Peyer's patch (tissue), 4 donors: ENCODE measurements at regions not wholly inside any gene's neighbourhood (a gene's known extent, or its start where the extent isn't known, plus 50 kb on each side); places are given as distances from the start of the nearest gene placed in this dataset.

Experiments
- POLR2A ChIP-seq, 2 donors: fragments of 450-650 bp; IDR thresholded peaks; one replicate each; pipeline ENCODE4 v1.5.1; 2017; ENCODE audit warnings: antibody characterized with exemption in 2 of 2, mild to moderate bottlenecking in 2 of 2, moderate library complexity in 2 of 2
- TF ChIP-seq, protein P1 (sequence below), 6 experiments: fragments of 450-650 bp in 4 of 6; fragments of 200-600 bp in 2 of 6; sonication (generic) in 1 of 6; IDR thresholded peaks; one replicate each; pipeline ENCODE4 v1.5.1; 2017 to 2019; ENCODE audit warnings: antibody characterized with exemption in 6 of 6, mild to moderate bottlenecking in 3 of 6, moderate library complexity in 1 of 6

DNA sequence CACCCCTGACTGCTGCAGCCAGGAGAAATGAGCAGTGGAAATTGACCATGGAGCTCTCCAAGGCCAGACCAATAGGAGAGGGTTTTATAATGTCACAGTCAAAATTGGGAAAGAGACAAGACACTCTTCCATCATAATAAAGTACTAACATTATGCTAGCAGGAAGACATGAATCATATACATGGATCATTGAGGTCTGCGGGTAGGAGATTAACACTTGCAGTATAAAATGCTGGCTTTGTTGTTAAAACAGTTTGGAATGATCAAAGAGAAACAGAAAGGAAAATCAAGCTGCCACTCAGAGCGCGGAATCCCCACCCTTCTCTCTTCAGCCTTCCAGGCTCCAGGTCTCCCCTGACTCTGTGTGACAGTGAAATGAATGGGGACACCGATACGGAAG lies 53.4 kb upstream of the CALN1 start:
- TF ChIP-seq, protein P1, sequence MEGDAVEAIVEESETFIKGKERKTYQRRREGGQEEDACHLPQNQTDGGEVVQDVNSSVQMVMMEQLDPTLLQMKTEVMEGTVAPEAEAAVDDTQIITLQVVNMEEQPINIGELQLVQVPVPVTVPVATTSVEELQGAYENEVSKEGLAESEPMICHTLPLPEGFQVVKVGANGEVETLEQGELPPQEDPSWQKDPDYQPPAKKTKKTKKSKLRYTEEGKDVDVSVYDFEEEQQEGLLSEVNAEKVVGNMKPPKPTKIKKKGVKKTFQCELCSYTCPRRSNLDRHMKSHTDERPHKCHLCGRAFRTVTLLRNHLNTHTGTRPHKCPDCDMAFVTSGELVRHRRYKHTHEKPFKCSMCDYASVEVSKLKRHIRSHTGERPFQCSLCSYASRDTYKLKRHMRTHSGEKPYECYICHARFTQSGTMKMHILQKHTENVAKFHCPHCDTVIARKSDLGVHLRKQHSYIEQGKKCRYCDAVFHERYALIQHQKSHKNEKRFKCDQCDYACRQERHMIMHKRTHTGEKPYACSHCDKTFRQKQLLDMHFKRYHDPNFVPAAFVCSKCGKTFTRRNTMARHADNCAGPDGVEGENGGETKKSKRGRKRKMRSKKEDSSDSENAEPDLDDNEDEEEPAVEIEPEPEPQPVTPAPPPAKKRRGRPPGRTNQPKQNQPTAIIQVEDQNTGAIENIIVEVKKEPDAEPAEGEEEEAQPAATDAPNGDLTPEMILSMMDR (IDR thresholded peaks at IDR 0.05), result no peak
- no peak for TF ChIP-seq POLR2A (IDR thresholded peaks at IDR 0.05)
